AG09309 (cell line): ENCODE measurements at regions not wholly inside any gene's neighbourhood (a gene's known extent, or its start where the extent isn't known, plus 50 kb on each side); places are given as distances from the start of the nearest gene placed in this dataset.

Experiments used
- DNase-seq: peaks from one replicate; pipeline ENCODE4 v3.0.0-alpha.2; 2010; ENCODE audit warnings: low read depth
- H3K4me3 ChIP-seq: 2 replicates; pipeline ENCODE4 v1.5.1; 2011; ENCODE audit warnings: mild to moderate bottlenecking, low read depth, low read length, moderate library complexity; ENCODE audit not compliant: control insufficient read depth
- CTCF ChIP-seq: IDR thresholded peaks from 2 replicates; pipeline ENCODE4 v1.5.1; 2011; ENCODE audit warnings: mild to moderate bottlenecking, low read depth, low read length, inconsistent platforms; ENCODE audit not compliant: insufficient read depth, control insufficient read depth; ENCODE audit errors: missing control alignments

GRCh38 chr5:171582849-171583248 lies 163.4 kb downstream of the FGF18 start:
- TF ChIP-seq CTCF, result no peak
- H3K4me3 ChIP-seq, result no peak overlapping the region
- no peak for DNase-seq

DNA sequence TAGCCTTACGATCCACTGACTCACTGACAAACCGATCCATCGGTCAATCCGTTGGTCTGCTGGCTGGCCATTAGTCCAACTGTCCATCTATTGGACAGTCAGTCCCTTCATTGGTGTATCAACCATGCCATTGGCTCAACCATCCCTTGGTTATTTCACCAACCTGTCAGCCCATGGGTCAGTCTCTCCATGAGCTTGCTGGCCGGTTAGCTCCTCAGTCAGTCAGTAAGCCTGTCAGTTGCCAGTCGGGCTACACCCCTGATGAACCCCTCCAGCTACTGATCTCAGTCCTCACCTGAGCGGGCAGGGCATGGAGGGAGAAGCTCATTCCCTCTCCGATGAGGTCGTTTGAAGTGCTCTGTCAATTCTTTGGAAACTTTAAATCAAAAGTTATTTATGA lies 166.5 kb downstream of the FGF18 start:
- no peak overlapping the region for H3K4me3 ChIP-seq
- no peak for TF ChIP-seq CTCF

GRCh38 chr5:171586436-171586835 lies 167.0 kb downstream of the FGF18 start:
- no peak for TF ChIP-seq CTCF
- DNase-seq, result no peak
- H3K4me3 ChIP-seq, result no peak overlapping the region

More for the DNA sequence above, 166.5 kb downstream of the FGF18 start:
- no peak for DNase-seq

DNA sequence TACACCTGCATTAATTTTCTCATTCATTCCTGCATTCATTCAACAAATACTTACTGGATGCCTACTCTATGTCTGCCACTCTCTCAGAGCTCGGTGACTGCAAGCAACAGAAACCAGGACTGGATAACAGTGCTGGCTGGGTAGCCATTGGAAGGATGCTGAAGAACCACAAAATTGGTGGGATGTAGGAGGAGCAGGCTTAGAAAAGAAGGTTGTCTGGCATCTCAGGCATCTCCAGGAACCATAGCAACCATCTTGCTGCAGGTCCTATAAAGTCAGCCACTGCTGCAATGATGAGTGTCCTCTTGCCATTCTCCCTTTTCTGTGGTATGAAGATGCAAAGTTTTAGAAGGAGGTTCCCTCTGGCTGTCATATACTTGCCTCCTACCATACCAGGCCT lies 168.6 kb downstream of the FGF18 start:
- H3K4me3 ChIP-seq, result no peak overlapping the region
- no peak for DNase-seq
- TF ChIP-seq CTCF, result no peak

DNA sequence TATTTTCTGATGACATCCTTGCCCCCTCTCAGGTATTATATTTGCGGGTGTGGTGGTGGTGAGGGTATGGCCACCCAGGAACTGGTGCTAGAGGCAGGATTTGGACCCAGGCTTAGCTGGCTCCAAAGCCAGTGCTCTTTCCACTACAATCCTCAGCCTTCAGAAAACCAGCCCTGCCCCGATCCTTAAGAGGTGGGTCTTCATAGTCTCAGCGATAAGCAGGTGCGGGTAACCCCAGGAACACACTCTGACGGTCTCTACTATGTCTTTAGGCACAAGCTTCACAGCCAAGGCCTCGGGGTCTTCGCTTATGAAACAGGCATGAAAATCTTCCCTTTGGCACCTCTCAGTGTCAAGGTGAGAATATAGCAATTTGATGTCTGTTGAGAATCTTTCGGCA lies 169.3 kb downstream of the FGF18 start:
- DNase-seq, result no peak
- H3K4me3 ChIP-seq, result no peak overlapping the region
- TF ChIP-seq CTCF, result no peak

GRCh38 chr5:171589461-171589860 lies 170.0 kb downstream of the FGF18 start:
- no peak for DNase-seq
- no peak overlapping the region for H3K4me3 ChIP-seq
- TF ChIP-seq CTCF, result no peak

GRCh38 chr5:171592076-171592475 lies 172.6 kb downstream of the FGF18 start:
- no peak for DNase-seq
- H3K4me3 ChIP-seq, result no peak overlapping the region
- TF ChIP-seq CTCF, result no peak
